ENCODE measurements at regions not wholly inside any gene's neighbourhood (a gene's known extent, or its start where the extent isn't known, plus 50 kb on each side); places are given as distances from the start of the nearest gene placed in this dataset.
"Not testable (repeated sequence)": the region's sequence is repeated elsewhere in the genome, so short reads cannot be mapped to it uniquely, and the experiment has no call there.

- H4K20me1 ChIP-seq (ENCODE audit: insufficient read depth); BruUV-seq (replicated peaks); H2AFZ ChIP-seq; H3K79me2 ChIP-seq (ENCODE audit: low read depth); H3K27me3 ChIP-seq (ENCODE audit: insufficient read depth, low read depth); CTCF ChIA-PET; POLR2A ChIA-PET (ENCODE audit: unreplicated experiment); intact Hi-C loops (cut with micrococcal nuclease; ENCODE audit: unreplicated experiment); H3K36me3 ChIP-seq (ENCODE audit: low read depth); H3K4me3 ChIP-seq; H3K4me1 ChIP-seq (replicated peaks; ENCODE audit: insufficient read depth); H3K4me2 ChIP-seq; H3F3A ChIP-seq (ENCODE audit: insufficient read depth, low read depth); H3K27ac ChIP-seq; H3K9me2 ChIP-seq (ENCODE audit: insufficient read depth); H3K9me3 ChIP-seq (ENCODE audit: insufficient read depth, low read depth); DNase-seq: not testable (repeated sequence)
Observed at GRCh38 chr1:149304796-149305195, 170.0 kb upstream of the NBPF19 start.

GRCh38 chr1:149307640-149308039 is 167.2 kb upstream of the NBPF19 start:
- H3K27me3 ChIP-seq (ENCODE audit: insufficient read depth, low read depth); CTCF ChIA-PET; H3K9me3 ChIP-seq (ENCODE audit: insufficient read depth, low read depth); DNase-seq; H2AFZ ChIP-seq; H3F3A ChIP-seq (ENCODE audit: insufficient read depth, low read depth); intact Hi-C loops (cut with micrococcal nuclease; ENCODE audit: unreplicated experiment); H3K27ac ChIP-seq; H3K79me2 ChIP-seq (ENCODE audit: low read depth); POLR2A ChIA-PET (ENCODE audit: unreplicated experiment); H3K4me2 ChIP-seq; H3K4me1 ChIP-seq (replicated peaks; ENCODE audit: insufficient read depth); H3K9me2 ChIP-seq (ENCODE audit: insufficient read depth); H3K36me3 ChIP-seq (ENCODE audit: low read depth); H3K4me3 ChIP-seq; BruUV-seq (replicated peaks); H4K20me1 ChIP-seq (ENCODE audit: insufficient read depth): not testable (repeated sequence)

- H2AFZ ChIP-seq; H3K4me3 ChIP-seq; H4K20me1 ChIP-seq (ENCODE audit: insufficient read depth); POLR2A ChIA-PET (ENCODE audit: unreplicated experiment); DNase-seq; H3K4me2 ChIP-seq; H3K9me2 ChIP-seq (ENCODE audit: insufficient read depth); H3K9me3 ChIP-seq (ENCODE audit: insufficient read depth, low read depth); CTCF ChIA-PET; H3K4me1 ChIP-seq (replicated peaks; ENCODE audit: insufficient read depth); H3K27me3 ChIP-seq (ENCODE audit: insufficient read depth, low read depth); intact Hi-C loops (cut with micrococcal nuclease; ENCODE audit: unreplicated experiment); H3F3A ChIP-seq (ENCODE audit: insufficient read depth, low read depth); H3K27ac ChIP-seq; BruUV-seq (replicated peaks); H3K36me3 ChIP-seq (ENCODE audit: low read depth); H3K79me2 ChIP-seq (ENCODE audit: low read depth): not testable (repeated sequence)
Observed at GRCh38 chr1:149314921-149315320, 159.9 kb upstream of the NBPF19 start.

- H3K9me3 ChIP-seq (ENCODE audit: insufficient read depth, low read depth); BruUV-seq (replicated peaks); H3K79me2 ChIP-seq (ENCODE audit: low read depth); H3K9me2 ChIP-seq (ENCODE audit: insufficient read depth); H2AFZ ChIP-seq; POLR2A ChIA-PET (ENCODE audit: unreplicated experiment); CTCF ChIA-PET; H3K27me3 ChIP-seq (ENCODE audit: insufficient read depth, low read depth); H4K20me1 ChIP-seq (ENCODE audit: insufficient read depth); DNase-seq; H3K4me3 ChIP-seq; H3F3A ChIP-seq (ENCODE audit: insufficient read depth, low read depth); H3K27ac ChIP-seq; intact Hi-C loops (cut with micrococcal nuclease; ENCODE audit: unreplicated experiment); H3K36me3 ChIP-seq (ENCODE audit: low read depth); H3K4me1 ChIP-seq (replicated peaks; ENCODE audit: insufficient read depth); H3K4me2 ChIP-seq: not testable (repeated sequence)
Observed at GRCh38 chr1:149320971-149321731, 153.7 kb upstream of the NBPF19 start.

GRCh38 chr1:149321732-149322016 is 153.2 kb upstream of the NBPF19 start:
- H2AFZ ChIP-seq; BruUV-seq (replicated peaks); H3K4me2 ChIP-seq; H3K4me3 ChIP-seq; H3K27me3 ChIP-seq (ENCODE audit: insufficient read depth, low read depth); H3K36me3 ChIP-seq (ENCODE audit: low read depth); H3F3A ChIP-seq (ENCODE audit: insufficient read depth, low read depth); intact Hi-C loops (cut with micrococcal nuclease; ENCODE audit: unreplicated experiment); H3K9me2 ChIP-seq (ENCODE audit: insufficient read depth); H3K79me2 ChIP-seq (ENCODE audit: low read depth); H4K20me1 ChIP-seq (ENCODE audit: insufficient read depth); H3K4me1 ChIP-seq (replicated peaks; ENCODE audit: insufficient read depth); DNase-seq; H3K9me3 ChIP-seq (ENCODE audit: insufficient read depth, low read depth); H3K27ac ChIP-seq; POLR2A ChIA-PET (ENCODE audit: unreplicated experiment); CTCF ChIA-PET: not testable (repeated sequence)

- H3F3A ChIP-seq (ENCODE audit: insufficient read depth, low read depth); H3K27me3 ChIP-seq (ENCODE audit: insufficient read depth, low read depth); H3K4me2 ChIP-seq; H3K4me3 ChIP-seq; H3K9me3 ChIP-seq (ENCODE audit: insufficient read depth, low read depth); BruUV-seq (replicated peaks); H3K36me3 ChIP-seq (ENCODE audit: low read depth); POLR2A ChIA-PET (ENCODE audit: unreplicated experiment); H3K27ac ChIP-seq; H2AFZ ChIP-seq; H3K9me2 ChIP-seq (ENCODE audit: insufficient read depth); CTCF ChIA-PET; H4K20me1 ChIP-seq (ENCODE audit: insufficient read depth); intact Hi-C loops (cut with micrococcal nuclease; ENCODE audit: unreplicated experiment); H3K4me1 ChIP-seq (replicated peaks; ENCODE audit: insufficient read depth); DNase-seq; H3K79me2 ChIP-seq (ENCODE audit: low read depth): not testable (repeated sequence)
Observed at GRCh38 chr1:149330081-149330335, 144.8 kb upstream of the NBPF19 start.

GRCh38 chr1:149336082-149336481 is 138.8 kb upstream of the NBPF19 start:
- BruUV-seq (replicated peaks); H3K9me3 ChIP-seq (ENCODE audit: insufficient read depth, low read depth); CTCF ChIA-PET; H3K4me1 ChIP-seq (replicated peaks; ENCODE audit: insufficient read depth); H3K4me2 ChIP-seq; intact Hi-C loops (cut with micrococcal nuclease; ENCODE audit: unreplicated experiment); H3K4me3 ChIP-seq; H3K36me3 ChIP-seq (ENCODE audit: low read depth); H4K20me1 ChIP-seq (ENCODE audit: insufficient read depth); DNase-seq; H3F3A ChIP-seq (ENCODE audit: insufficient read depth, low read depth); POLR2A ChIA-PET (ENCODE audit: unreplicated experiment); H3K9me2 ChIP-seq (ENCODE audit: insufficient read depth); H2AFZ ChIP-seq; H3K27ac ChIP-seq; H3K79me2 ChIP-seq (ENCODE audit: low read depth); H3K27me3 ChIP-seq (ENCODE audit: insufficient read depth, low read depth): not testable (repeated sequence)

GRCh38 chr1:149338221-149338691 is 136.6 kb upstream of the NBPF19 start:
- POLR2A ChIA-PET (ENCODE audit: unreplicated experiment); DNase-seq; CTCF ChIA-PET; H3K27me3 ChIP-seq (ENCODE audit: insufficient read depth, low read depth); H3K36me3 ChIP-seq (ENCODE audit: low read depth); BruUV-seq (replicated peaks); H2AFZ ChIP-seq; H3K9me3 ChIP-seq (ENCODE audit: insufficient read depth, low read depth); H3K27ac ChIP-seq; H3K4me2 ChIP-seq; H4K20me1 ChIP-seq (ENCODE audit: insufficient read depth); H3K4me3 ChIP-seq; H3K9me2 ChIP-seq (ENCODE audit: insufficient read depth); H3F3A ChIP-seq (ENCODE audit: insufficient read depth, low read depth); H3K4me1 ChIP-seq (replicated peaks; ENCODE audit: insufficient read depth); intact Hi-C loops (cut with micrococcal nuclease; ENCODE audit: unreplicated experiment); H3K79me2 ChIP-seq (ENCODE audit: low read depth): not testable (repeated sequence)

All from PC-9 (cell line).